GM12878 (cell line): ENCODE measurements at regions not wholly inside any gene's neighbourhood (a gene's known extent, or its start where the extent isn't known, plus 50 kb on each side); places are given as distances from the start of the nearest gene placed in this dataset.

Experiments
- FOXK2 ChIP-seq: fragments of 450-650 bp; IDR thresholded peaks from 2 replicates; pipeline ENCODE4 v1.6.1; 2017; ENCODE audit warnings: mild to moderate bottlenecking, moderate library complexity
- POU2F2 ChIP-seq: IDR thresholded peaks from 3 replicates; pipeline ENCODE4 v1.6.1; 2011; ENCODE audit warnings: low read depth, mild to moderate bottlenecking, low read length, borderline replicate concordance
- RAD51 ChIP-seq: fragments of 450-650 bp; IDR thresholded peaks from 2 replicates; pipeline ENCODE4 v1.6.1; 2016; ENCODE audit warnings: moderate library complexity, mild to moderate bottlenecking, inconsistent platforms
- RBBP5 ChIP-seq: fragments of 200-600 bp; sonication (generic); conservative IDR thresholded peaks from 2 replicates; pipeline ENCODE4 v1.6.1; 2016
- RCOR1 ChIP-seq: conservative IDR thresholded peaks from 2 replicates; pipeline ENCODE4 v1.6.1; 2012; ENCODE audit warnings: low read depth, low read length, improper control_type of control experiment
- RELA ChIP-seq: fragments of 450-650 bp; IDR thresholded peaks from 2 replicates; pipeline ENCODE4 v1.8.0; 2014; ENCODE audit warnings: borderline replicate concordance; ENCODE audit not compliant: partially characterized antibody
- SMAD1 ChIP-seq: fragments of 450-650 bp; IDR thresholded peaks from 2 replicates; pipeline ENCODE4 v1.6.1; 2018; ENCODE audit warnings: mild to moderate bottlenecking, low read depth; ENCODE audit not compliant: partially characterized antibody
- SMC3 ChIP-seq: IDR thresholded peaks from 2 replicates; pipeline ENCODE4 v1.6.1; 2011; ENCODE audit warnings: low read length, improper control_type of control experiment, borderline replicate concordance
- SPI1 ChIP-seq: IDR thresholded peaks from 2 replicates; pipeline ENCODE4 v1.6.1; 2011; ENCODE audit warnings: low read depth, mild to moderate bottlenecking, low read length, moderate library complexity, borderline replicate concordance; ENCODE audit not compliant: insufficient read depth
- STAT1 ChIP-seq: fragments of 450-650 bp; conservative IDR thresholded peaks from 2 replicates; pipeline ENCODE4 v1.6.1; 2014; ENCODE audit warnings: antibody characterized with exemption, mild to moderate bottlenecking
- ZBTB33 ChIP-seq: fragments of 450-650 bp; IDR thresholded peaks from 2 replicates; pipeline ENCODE4 v1.6.1; 2017; ENCODE audit warnings: mild to moderate bottlenecking
- ZNF24 ChIP-seq: fragments of 450-650 bp; IDR thresholded peaks from 2 replicates; pipeline ENCODE4 v1.6.1; 2017; ENCODE audit warnings: antibody characterized with exemption, mild to moderate bottlenecking
- TF ChIP-seq, protein P1 (sequence below), 3 experiments: IDR thresholded peaks in 2 of 3; conservative IDR thresholded peaks in 1 of 3; 2 replicates each; pipeline ENCODE4 v1.5.1; 2011; ENCODE audit warnings: low read depth in 3 of 3, low read length in 3 of 3, mild to moderate bottlenecking in 3 of 3, control low read depth in 2 of 3, moderate library complexity in 2 of 3, inconsistent platforms in 1 of 3, mixed read lengths in 1 of 3; ENCODE audit not compliant: control insufficient read depth in 2 of 3, insufficient read depth in 1 of 3; ENCODE audit errors: extremely low read depth in 1 of 3

- TF ChIP-seq SMC3 (no peak), ZNF24 (no peak), SMAD1 (no peak), RAD51 (no peak), RELA (no peak), FOXK2 (no peak), ZBTB33 (no peak), STAT1 (no peak), SPI1 (no peak), RCOR1 (no peak), RBBP5 (no peak), POU2F2 (no peak)
- TF ChIP-seq, protein P1, sequence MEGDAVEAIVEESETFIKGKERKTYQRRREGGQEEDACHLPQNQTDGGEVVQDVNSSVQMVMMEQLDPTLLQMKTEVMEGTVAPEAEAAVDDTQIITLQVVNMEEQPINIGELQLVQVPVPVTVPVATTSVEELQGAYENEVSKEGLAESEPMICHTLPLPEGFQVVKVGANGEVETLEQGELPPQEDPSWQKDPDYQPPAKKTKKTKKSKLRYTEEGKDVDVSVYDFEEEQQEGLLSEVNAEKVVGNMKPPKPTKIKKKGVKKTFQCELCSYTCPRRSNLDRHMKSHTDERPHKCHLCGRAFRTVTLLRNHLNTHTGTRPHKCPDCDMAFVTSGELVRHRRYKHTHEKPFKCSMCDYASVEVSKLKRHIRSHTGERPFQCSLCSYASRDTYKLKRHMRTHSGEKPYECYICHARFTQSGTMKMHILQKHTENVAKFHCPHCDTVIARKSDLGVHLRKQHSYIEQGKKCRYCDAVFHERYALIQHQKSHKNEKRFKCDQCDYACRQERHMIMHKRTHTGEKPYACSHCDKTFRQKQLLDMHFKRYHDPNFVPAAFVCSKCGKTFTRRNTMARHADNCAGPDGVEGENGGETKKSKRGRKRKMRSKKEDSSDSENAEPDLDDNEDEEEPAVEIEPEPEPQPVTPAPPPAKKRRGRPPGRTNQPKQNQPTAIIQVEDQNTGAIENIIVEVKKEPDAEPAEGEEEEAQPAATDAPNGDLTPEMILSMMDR (IDR thresholded peaks at IDR 0.05 in 2 of 3, conservative IDR thresholded peaks at IDR 0.05 in 1 of 3; ENCODE audit: control insufficient read depth in 2 of 3, extremely low read depth in 1 of 3, insufficient read depth in 1 of 3, low read depth in 3 of 3, low read length in 3 of 3): no peak
These were observed 1293.0 kb upstream of the EPHA6 start for GRCh38 chr3:95521396-95521795.
